T-helper 1 cell treated with Interleukin-12 subunit alpha and Interleukin-12 subunit beta and Interleukin-4 antibody, amounts not matched to agents 30 ng/mL and 1 ng/mL, for 36 hours (primary cell): ENCODE measurements at regions not wholly inside any gene's neighbourhood (a gene's known extent, or its start where the extent isn't known, plus 50 kb on each side); places are given as distances from the start of the nearest gene placed in this dataset.

Experiments
- intact Hi-C: fragments of 100-400 bp; cut with micrococcal nuclease; formaldehyde crosslinking; loops from one replicate; pipeline ENCODE4 v1.15.1; 2024

DNA sequence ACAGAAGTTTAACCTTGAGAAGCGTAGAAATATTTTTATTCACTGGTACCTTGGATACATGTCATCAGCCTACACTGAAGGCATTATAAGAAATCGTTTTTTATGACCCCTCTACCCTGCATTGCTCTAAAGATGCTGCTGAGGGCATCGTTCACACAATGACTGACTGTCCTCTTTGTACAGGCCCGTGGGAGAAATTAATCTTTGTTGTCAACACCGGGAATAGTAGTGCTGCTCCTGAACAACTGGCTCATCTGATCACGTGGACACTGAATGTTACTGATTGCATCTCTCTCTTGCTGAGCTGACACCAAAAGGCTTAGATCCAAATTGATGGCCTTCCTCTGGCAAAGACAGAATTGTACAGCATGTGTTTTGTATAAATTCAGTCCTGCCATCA, 157.1 kb upstream of the SMLR1 start:
- intact Hi-C loops = no loop called here

DNA sequence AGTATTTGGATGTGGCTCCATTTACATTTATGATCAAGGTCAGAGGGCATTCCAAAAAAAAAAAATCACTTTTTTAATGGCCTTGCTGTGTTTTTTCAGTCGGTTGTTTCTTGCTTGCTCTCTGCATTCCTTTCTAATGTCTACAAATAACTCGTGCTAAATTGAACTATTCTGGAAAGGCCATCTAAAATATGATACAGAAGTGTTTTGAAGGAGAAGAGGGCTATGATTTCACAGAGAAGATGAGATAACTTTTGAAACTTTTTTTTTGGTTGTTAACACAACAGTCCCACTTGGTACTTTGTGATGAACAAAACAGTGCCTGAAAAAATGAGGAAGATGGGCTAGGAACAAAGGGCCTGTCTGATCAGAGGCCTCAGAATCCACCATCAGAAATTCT, 156.1 kb upstream of the SMLR1 start:
- intact Hi-C loops = no loop called here

DNA sequence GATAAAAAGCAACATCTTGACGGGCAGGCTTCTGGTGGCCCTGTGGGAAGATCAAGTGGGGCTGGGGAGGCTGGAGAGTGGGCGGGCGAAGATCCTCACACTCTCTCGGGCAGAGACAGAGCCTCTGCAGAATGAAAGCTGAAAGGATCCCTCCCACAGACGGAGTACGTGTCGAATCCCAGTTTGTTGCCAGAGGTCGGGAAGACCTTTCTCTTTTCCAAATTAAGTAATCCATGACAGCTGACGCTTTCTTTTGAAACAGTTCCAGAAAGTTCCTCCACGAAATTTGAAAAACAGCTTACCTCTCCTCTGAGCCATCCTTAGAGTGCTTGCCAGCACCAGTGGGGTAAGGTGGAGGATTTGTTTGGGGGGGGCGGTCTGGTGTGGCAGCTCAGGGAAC, 155.6 kb upstream of the SMLR1 start:
- intact Hi-C loops = no loop called here

GRCh38 chr6:130672153-130672552, 155.1 kb upstream of the SMLR1 start:
- intact Hi-C loops = no loop called here

DNA sequence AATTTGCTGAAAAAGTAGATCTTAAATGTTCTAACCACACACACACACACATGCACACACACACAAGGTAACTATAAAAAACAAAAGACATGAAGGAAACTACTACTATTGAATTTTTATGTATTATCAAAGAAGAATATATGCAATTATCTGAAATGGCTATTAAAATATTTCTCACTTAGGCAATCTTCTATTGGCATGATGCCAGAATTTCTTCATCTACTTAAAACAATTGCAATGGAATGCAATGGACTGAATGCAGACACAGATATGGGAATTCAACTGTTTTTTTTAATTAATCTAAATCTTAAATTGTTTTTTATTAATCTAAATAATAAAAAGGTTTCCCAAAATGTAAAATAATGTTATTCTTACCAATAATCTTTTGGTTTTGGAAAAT, 152.6 kb upstream of the SMLR1 start:
- intact Hi-C loops = no loop called here

- intact Hi-C loops = no loop called here
Measured at GRCh38 chr6:130675072-130675471, 152.1 kb upstream of the SMLR1 start.

GRCh38 chr6:130676077-130676772, 151.0 kb upstream of the SMLR1 start:
- intact Hi-C loops = no loop called here

DNA sequence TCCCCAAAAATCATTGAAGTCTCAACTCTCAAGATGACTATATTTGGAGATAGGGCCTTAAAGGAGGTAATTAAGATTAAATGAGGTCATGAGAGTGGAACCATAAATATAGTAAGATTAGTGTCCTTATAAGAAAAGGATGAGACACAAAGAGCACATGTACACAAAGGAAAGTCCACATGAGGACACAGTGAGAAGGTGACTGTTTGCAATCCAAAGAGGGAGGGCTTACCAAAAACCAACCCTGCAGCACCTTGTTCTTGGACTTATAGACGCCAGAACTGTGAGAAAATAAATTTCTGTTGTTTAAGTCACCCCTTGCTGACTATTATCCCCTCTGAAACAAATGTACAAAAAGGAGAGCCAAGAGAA, 150.4 kb upstream of the SMLR1 start:
- intact Hi-C loops = no loop called here

DNA sequence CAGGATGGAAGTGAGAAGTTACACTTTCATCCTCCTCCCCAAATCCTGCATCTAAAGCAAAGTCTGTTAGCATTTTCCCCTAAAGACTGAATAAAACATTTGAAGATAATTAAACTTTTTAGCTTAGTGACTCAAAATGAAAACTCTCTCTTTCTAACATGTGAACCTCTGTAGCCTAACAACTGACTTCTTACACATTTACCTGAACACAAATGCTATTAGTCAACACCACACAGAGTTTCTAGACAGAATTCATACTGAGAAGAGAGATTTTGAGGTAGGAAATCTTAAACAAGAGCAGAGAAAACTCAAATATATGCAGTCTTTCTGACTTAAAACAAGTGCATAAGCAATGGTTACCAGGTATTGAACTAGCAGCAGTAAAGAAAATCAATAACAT, 149.9 kb upstream of the SMLR1 start:
- intact Hi-C loops = no loop called here

- intact Hi-C loops = no loop called here
Measured at GRCh38 chr6:130677766-130678165, 149.4 kb upstream of the SMLR1 start.

- intact Hi-C loops = no loop called here
Measured at GRCh38 chr6:130679684-130680083, 147.5 kb upstream of the SMLR1 start.

DNA sequence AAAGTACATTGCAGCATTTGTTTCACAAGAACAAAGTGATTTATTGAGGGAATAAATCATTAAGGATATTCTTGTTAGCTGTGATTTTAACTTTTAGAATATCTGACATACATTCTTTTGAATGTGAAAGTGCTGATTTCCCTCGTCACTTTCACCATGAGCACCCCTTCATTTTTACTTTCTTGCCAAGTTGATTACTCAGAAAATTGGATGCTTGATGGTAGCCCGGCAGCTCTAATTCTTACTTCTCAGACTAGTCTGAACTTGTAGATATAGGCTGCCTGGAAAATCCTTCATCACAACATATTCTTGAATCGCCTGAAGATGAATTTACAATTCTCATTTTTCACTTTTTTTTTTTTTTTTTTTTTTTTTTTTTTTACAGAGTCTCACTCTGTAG, 147.1 kb upstream of the SMLR1 start:
- intact Hi-C loops = no loop called here

- intact Hi-C loops = no loop called here
Measured at GRCh38 chr6:130681028-130681427, 146.2 kb upstream of the SMLR1 start.

- intact Hi-C loops = no loop called here
Measured at GRCh38 chr6:130682066-130682465, 145.1 kb upstream of the SMLR1 start.

GRCh38 chr6:130683761-130684517, 143.3 kb upstream of the SMLR1 start:
- intact Hi-C loops = no loop called here

DNA sequence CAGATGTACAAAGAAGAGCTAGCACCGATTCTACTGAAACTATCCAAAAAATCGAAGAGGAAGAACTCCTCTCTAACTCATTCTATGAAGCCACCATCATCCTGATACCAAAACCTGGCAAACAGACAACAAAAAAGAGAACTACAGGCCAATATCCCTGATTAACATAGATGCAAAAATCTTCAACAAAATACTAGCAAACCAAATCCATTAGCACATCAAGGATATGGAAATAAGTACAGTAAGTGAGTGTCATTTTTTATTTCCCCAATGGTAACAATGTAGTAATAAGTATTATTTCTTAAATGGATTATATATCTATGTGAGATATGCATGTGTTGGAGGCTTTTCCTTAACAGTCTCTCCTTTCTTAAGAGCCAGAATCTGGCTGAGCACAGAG, 134.5 kb upstream of the SMLR1 start:
- intact Hi-C loops = no loop called here

GRCh38 chr6:130693944-130694343, 133.3 kb upstream of the SMLR1 start:
- intact Hi-C loops = no loop called here

- intact Hi-C loops = loop anchor here (5.0 kb wide), 3 partner anchors 67 to 657 kb away; no protein-coding TSS in a partner anchor
Measured at GRCh38 chr6:130694606-130695005, 132.6 kb upstream of the SMLR1 start.

DNA sequence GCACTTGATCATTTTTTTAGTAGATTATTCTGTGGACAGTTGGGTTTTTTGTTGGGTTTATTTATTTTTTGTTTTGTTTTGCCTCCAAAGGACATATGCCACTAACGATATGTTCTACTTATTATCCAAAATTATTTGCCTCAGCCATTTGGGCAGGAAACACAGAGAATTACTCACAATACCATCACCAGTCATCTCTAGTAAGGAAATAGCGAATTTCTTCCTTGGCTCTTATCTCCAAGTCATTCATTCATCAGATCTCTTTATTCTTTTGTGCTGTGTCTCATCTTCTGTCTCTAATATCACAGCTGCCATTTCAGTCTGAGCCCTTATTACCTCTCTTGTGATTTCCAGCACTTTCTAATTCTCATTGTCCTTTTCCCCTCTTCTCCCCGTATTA, 130.4 kb upstream of the SMLR1 start:
- intact Hi-C loops = loop anchor here (5.0 kb wide), 3 partner anchors 70 to 660 kb away; no protein-coding TSS in a partner anchor

- intact Hi-C loops = loop anchor here (5.0 kb wide), 3 partner anchors 70 to 660 kb away; no protein-coding TSS in a partner anchor
Measured at GRCh38 chr6:130697271-130697994, 129.8 kb upstream of the SMLR1 start.

GRCh38 chr6:130697995-130698535, 129.1 kb upstream of the SMLR1 start:
- intact Hi-C loops = loop anchor here (1.0 to 5.0 kb wide), 12 partner anchors 71 to 661 kb away; no protein-coding TSS in a partner anchor

GRCh38 chr6:130699742-130700141, 127.5 kb upstream of the SMLR1 start:
- intact Hi-C loops = loop anchor here (5.0 kb wide), 3 partner anchors 72 to 662 kb away; no protein-coding TSS in a partner anchor
